ENCODE measurements at regions not wholly inside any gene's neighbourhood (a gene's known extent, or its start where the extent isn't known, plus 50 kb on each side); places are given as distances from the start of the nearest gene placed in this dataset.

DNA sequence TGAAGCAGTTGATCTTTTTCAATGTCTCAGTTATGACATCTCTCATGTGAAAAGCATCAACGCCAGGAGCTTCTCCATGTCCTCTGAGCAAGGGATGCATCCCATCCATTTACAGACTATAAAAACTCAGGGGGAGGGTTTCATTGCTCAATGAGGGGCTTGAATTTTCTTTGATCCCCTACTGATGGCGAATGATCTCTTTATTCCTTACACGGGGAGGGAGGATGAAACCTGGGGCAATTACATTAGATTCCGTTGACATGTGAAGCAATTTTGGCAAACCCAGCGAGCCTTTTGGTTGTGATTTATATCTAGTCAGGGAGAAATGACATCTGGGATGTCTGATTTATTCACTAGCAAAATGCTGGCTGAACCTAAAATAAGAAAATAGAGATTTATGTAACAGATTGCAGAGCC, 268.9 kb downstream of the HIVEP2 start:
- H3K36me3 ChIP-seq = no peaks in the 10 kb centered on the region
- no peaks in the 10 kb centered on the region for H3K27me3 ChIP-seq
- no peaks in the 10 kb centered on the region for H3K4me1 ChIP-seq (ENCODE audit: control insufficient read depth in 1 of 2, insufficient read depth in 1 of 2, low read depth in 1 of 2, low read length in 1 of 2)
- no peaks in the 10 kb centered on the region for H3K9me3 ChIP-seq
- H3K27ac ChIP-seq = no peak overlapping the region
- TF ChIP-seq CTCF (IDR thresholded peaks at IDR 0.05) = no peak
- no peak overlapping the region for H3K4me3 ChIP-seq (ENCODE audit: low read depth in 1 of 2, low read length in 1 of 2)

- TF ChIP-seq CTCF (IDR thresholded peaks at IDR 0.05) = no peak
- H3K9me3 ChIP-seq = no peaks in the 10 kb centered on the region
- H3K4me3 ChIP-seq (ENCODE audit: low read depth in 1 of 2, low read length in 1 of 2) = no peak overlapping the region
- H3K27ac ChIP-seq = no peak overlapping the region
- H3K36me3 ChIP-seq = no peaks in the 10 kb centered on the region
- H3K27me3 ChIP-seq = no peaks in the 10 kb centered on the region
- H3K4me1 ChIP-seq (ENCODE audit: control insufficient read depth in 1 of 2, insufficient read depth in 1 of 2, low read depth in 1 of 2, low read length in 1 of 2) = no peaks in the 10 kb centered on the region
Measured at GRCh38 chr6:142676647-142677192, 268.3 kb downstream of the HIVEP2 start.

GRCh38 chr6:142679907-142680700, 264.9 kb downstream of the HIVEP2 start:
- H3K27me3 ChIP-seq = no peaks in the 10 kb centered on the region
- no peaks in the 10 kb centered on the region for H3K4me1 ChIP-seq (ENCODE audit: control insufficient read depth in 1 of 2, insufficient read depth in 1 of 2, low read depth in 1 of 2, low read length in 1 of 2)
- no peaks in the 10 kb centered on the region for H3K9me3 ChIP-seq
- no peak overlapping the region for H3K27ac ChIP-seq
- no peak for TF ChIP-seq CTCF (IDR thresholded peaks at IDR 0.05)
- H3K4me3 ChIP-seq (ENCODE audit: low read depth in 1 of 2, low read length in 1 of 2) = no peak overlapping the region
- H3K36me3 ChIP-seq = no peaks in the 10 kb centered on the region

- H3K4me3 ChIP-seq (ENCODE audit: low read depth in 1 of 2, low read length in 1 of 2) = no peak overlapping the region
- no peaks in the 10 kb centered on the region for H3K36me3 ChIP-seq
- H3K4me1 ChIP-seq (ENCODE audit: control insufficient read depth in 1 of 2, insufficient read depth in 1 of 2, low read depth in 1 of 2, low read length in 1 of 2) = no peaks in the 10 kb centered on the region
- TF ChIP-seq CTCF (IDR thresholded peaks at IDR 0.05) = no peak
- H3K27ac ChIP-seq = no peak overlapping the region
- H3K27me3 ChIP-seq = no peaks in the 10 kb centered on the region
- H3K9me3 ChIP-seq = no peaks in the 10 kb centered on the region
Measured at GRCh38 chr6:142681099-142681498, 263.9 kb downstream of the HIVEP2 start.

GRCh38 chr6:142682985-142683384, 262.0 kb downstream of the HIVEP2 start:
- Histone ChIP-seq H3K9me3 (no peaks in the 10 kb centered on the region), H3K27me3 (no peaks in the 10 kb centered on the region), H3K36me3 (no peaks in the 10 kb centered on the region), H3K4me3 (ENCODE audit: low read depth in 1 of 2, low read length in 1 of 2) (no peak overlapping the region), H3K4me1 (ENCODE audit: control insufficient read depth in 1 of 2, insufficient read depth in 1 of 2, low read depth in 1 of 2, low read length in 1 of 2) (no peaks in the 10 kb centered on the region), H3K27ac (no peak overlapping the region)
- TF ChIP-seq CTCF (IDR thresholded peaks at IDR 0.05) = no peak
